ENCODE measurements at regions not wholly inside any gene's neighbourhood (a gene's known extent, or its start where the extent isn't known, plus 50 kb on each side); places are given as distances from the start of the nearest gene placed in this dataset.

DNA sequence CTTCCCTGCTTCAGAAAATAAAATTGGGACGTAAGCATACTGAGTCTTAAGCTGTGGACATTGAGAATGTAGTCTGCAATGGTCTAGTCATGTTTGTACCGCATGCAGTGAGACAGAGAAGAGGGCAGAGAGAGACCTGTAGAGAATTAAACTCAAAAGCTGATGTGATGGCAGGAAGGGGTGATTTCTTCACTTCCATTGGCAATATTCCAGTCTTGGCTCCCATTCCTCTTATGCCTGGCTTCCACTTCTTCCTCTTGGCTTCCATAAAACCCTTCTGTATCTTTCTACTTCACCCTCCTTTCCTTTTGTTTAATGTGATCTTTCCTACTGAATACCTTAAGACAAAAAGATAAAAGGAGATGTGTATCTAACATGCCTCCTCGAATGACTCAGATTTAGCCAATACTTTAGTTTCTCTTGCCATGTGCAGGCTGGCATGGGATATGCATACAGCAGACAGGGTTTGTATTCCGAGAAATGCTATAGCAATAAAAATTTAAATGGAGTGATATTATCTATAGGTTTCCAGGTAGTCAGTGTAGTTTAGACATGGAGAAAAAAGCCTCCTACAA lies 423.1 kb upstream of the DYNLRB2 start:
- H3K4me3 ChIP-seq (replicated peaks; ENCODE audit: low read depth, low read length) = no peak overlapping the region
- no peak for DNase-seq (ENCODE audit: extremely low read depth, low read depth)
- TF ChIP-seq, protein P1, sequence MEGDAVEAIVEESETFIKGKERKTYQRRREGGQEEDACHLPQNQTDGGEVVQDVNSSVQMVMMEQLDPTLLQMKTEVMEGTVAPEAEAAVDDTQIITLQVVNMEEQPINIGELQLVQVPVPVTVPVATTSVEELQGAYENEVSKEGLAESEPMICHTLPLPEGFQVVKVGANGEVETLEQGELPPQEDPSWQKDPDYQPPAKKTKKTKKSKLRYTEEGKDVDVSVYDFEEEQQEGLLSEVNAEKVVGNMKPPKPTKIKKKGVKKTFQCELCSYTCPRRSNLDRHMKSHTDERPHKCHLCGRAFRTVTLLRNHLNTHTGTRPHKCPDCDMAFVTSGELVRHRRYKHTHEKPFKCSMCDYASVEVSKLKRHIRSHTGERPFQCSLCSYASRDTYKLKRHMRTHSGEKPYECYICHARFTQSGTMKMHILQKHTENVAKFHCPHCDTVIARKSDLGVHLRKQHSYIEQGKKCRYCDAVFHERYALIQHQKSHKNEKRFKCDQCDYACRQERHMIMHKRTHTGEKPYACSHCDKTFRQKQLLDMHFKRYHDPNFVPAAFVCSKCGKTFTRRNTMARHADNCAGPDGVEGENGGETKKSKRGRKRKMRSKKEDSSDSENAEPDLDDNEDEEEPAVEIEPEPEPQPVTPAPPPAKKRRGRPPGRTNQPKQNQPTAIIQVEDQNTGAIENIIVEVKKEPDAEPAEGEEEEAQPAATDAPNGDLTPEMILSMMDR (IDR thresholded peaks at IDR 0.05; ENCODE audit: low read depth, low read length, missing control alignments) = no peak

DNA sequence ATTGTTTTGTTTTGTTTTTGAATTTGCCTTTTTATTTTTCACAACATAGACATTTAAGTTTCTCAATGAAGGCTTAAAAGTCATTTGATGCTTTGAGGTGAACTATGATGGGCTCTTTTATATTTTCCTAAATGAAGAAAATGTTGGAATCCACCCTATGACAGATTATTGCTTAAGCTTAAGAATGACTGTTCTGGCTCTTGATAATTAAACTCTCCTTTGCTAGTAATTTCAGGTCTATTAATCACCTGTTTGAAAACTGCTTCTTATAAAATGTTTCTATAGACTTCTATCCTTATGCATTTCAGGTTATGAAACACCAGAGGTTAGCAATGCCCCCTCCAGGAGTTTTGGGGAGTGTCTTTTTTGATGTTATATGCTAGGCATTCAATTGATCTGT lies 424.1 kb upstream of the DYNLRB2 start:
- TF ChIP-seq, protein P1 (IDR thresholded peaks at IDR 0.05; ENCODE audit: low read depth, low read length, missing control alignments) = no peak
- DNase-seq (ENCODE audit: extremely low read depth, low read depth) = no peak
- H3K4me3 ChIP-seq (replicated peaks; ENCODE audit: low read depth, low read length) = no peak overlapping the region

DNA sequence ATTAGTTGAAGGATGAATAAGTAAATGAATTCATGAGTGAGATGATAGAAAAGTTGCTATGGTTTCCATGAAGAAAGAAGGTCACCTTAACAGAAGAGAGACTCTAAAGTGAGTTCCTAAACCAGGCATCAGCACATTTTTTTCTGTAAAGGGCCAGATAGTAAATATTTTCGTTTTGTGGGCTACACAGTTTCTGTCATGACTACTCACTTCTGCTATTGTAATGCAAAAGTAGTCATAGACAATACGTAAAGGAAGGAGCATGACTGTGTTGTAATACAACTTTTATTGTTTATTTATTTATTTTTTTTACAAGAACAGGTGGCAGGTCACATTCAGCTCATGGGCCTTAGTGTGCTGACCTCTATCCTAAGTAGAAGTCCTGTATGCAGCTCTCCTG lies 426.1 kb upstream of the DYNLRB2 start:
- no peak for DNase-seq (ENCODE audit: extremely low read depth, low read depth)
- no peak overlapping the region for H3K4me3 ChIP-seq (replicated peaks; ENCODE audit: low read depth, low read length)
- TF ChIP-seq, protein P1 (IDR thresholded peaks at IDR 0.05; ENCODE audit: low read depth, low read length, missing control alignments) = no peak

DNA sequence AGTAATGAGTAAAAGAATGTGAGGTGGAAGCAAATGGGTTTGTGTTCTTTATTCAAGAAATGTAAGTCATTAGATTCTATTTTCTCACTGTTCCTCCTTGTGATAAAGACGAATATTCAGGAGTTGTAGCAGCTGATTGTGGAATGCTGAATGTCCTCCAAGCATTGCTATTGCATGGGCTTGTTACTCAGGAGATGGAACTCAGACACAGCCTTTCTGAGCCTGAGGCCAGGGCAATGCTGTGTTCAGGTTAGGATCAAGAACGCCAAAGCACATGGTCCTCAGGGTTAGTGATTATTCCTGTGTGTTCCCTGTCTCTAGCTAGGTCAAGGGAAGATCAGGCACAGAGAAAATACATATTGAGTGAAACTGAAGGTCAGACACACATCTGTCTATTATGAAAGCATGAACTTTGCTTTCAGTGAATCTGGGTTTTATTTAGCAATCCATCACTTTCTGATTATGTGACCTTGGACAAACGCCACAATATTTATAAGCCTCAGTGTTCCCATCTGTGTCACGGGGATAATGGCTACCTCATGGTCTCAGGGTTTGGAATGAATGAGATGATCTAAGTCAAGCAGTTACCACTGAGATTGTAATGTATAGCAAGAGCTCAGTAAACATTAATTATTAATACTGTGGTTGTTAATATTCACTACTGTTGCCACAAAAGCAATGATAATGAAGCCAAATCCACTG lies 426.8 kb upstream of the DYNLRB2 start:
- DNase-seq (ENCODE audit: extremely low read depth, low read depth) = no peak
- TF ChIP-seq, protein P1 (IDR thresholded peaks at IDR 0.05; ENCODE audit: low read depth, low read length, missing control alignments) = no peak
- no peak overlapping the region for H3K4me3 ChIP-seq (replicated peaks; ENCODE audit: low read depth, low read length)

DNA sequence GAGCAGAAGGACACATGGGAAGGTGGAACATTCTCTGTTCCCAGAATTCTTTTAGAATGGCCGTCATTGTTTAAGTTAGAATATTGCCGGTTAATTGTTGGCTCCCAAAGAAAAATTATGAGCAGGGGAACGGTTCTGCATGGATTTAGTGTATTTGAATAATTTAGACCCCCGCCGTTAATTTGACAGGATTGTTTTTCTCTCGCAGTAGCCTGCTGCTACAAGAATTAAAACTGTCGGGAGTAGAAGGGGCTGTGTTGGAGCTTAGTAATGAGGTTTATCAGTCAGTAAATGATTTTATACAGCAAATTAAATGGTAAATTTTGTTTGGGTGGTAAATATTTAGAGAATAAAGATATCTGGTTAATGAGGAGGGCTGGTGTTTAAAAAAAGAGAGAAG lies 431.2 kb upstream of the DYNLRB2 start:
- TF ChIP-seq, protein P1 (IDR thresholded peaks at IDR 0.05; ENCODE audit: low read depth, low read length, missing control alignments) = no peak
- DNase-seq (ENCODE audit: extremely low read depth, low read depth) = no peak

GRCh38 chr16:80107900-80108299 lies 432.9 kb upstream of the DYNLRB2 start:
- DNase-seq (ENCODE audit: extremely low read depth, low read depth) = no peak
- TF ChIP-seq, protein P1 (IDR thresholded peaks at IDR 0.05; ENCODE audit: low read depth, low read length, missing control alignments) = no peak
- H3K4me3 ChIP-seq (replicated peaks; ENCODE audit: low read depth, low read length) = no peak overlapping the region

More for the DNA sequence above, 431.2 kb upstream of the DYNLRB2 start:
- H3K4me3 ChIP-seq (replicated peaks; ENCODE audit: low read depth, low read length) = no peak overlapping the region
